ENCODE measurements at regions not wholly inside any gene's neighbourhood (a gene's known extent, or its start where the extent isn't known, plus 50 kb on each side); places are given as distances from the start of the nearest gene placed in this dataset.

DNA sequence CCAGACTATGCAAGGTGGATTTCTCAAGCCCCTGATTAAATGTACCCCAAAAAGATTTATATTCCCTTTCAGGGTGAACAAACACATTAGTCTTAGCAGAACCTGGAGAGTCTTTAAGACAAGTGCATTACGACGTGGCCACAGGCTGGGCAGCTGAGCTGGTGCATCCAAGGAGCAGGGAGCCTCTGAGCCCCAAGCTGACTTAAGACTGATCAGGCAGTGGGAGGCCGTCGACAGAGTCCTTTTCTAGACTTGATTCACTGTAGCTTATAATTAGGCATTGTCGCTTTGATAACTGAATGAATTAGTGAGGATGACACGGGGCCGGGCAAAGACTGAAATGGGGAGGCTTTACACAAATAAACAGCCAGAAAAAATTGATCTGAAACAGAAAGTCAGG is 353.2 kb downstream of the GPAM start:
- no peak for DNase-seq (ENCODE audit: low read depth)

DNA sequence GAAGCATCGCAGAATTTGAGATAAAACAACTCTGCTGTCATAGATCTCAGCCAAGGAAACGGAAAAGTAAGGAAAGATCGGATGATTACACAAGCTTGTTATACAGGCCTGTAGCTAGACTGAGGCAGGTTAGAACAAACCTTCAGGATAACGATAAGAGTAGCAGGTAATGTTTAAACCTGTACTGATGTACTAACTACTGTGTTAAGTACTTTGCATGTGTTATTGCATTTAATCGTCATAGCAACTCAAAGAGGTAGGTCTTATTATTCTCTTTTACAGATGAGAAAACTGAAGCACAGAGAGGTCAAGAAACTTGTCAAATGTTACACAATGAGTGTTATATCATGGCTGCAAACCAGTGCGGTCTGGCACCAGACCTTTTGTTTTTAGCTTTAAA is 352.5 kb downstream of the GPAM start:
- DNase-seq (ENCODE audit: low read depth) = no peak

DNA sequence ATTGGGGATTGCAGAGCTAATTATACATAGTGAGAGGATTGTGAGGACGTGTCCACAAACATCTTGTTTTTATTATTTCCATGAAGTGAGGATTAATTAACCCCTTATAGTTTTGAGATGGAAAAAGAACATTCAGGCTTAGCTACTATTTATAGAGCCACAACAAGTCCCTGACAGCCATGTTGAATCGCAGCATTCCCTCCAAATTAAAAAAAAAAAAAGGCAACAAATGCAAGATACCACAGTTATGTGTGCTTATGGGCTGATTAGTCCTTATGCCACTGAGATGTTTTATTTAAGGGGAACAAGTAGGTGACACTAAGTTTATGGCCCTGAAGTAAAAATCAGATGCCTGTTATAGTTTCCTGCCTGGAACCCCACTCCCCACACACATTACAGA is 350.3 kb downstream of the GPAM start:
- no peak for DNase-seq (ENCODE audit: low read depth)

DNA sequence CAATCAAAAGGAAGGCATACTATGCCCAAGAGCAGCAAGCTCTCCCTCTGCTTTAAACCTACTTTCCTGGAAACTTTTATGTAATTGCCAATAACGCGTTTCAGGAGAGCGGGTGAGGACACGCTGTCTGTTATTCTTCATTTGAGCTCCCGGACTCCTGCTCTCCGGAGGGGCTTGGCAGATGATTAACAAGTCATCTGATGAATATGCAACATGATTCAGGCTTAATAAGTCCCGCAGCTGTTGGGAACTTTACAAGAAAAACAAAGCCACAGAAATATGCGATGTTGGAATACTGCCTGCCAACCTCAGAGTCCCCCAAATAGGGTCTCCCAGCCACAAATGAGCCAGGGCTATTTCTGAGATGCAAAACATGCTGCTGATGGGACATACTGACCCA is 348.0 kb downstream of the GPAM start:
- DNase-seq (ENCODE audit: low read depth) = no peak

DNA sequence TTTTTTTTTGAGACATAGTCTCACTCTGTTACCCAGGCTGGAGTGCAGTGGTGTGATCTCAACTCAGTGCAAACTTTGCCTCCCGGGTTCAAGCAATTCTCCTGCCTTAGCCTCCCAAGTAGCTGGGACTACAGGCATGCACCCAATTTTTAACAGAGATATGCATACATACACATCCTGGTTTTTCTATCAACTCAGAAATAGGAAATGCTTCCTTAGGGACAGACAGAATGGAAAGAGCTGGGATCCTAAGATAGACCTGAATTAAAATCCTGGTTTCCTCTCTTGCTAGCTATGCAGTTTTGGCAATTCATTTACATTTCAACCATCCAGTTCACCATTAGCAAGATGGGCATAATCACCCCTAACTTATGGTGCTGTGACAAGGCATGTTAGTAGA is 347.5 kb downstream of the GPAM start:
- DNase-seq (ENCODE audit: low read depth) = no peak

DNA sequence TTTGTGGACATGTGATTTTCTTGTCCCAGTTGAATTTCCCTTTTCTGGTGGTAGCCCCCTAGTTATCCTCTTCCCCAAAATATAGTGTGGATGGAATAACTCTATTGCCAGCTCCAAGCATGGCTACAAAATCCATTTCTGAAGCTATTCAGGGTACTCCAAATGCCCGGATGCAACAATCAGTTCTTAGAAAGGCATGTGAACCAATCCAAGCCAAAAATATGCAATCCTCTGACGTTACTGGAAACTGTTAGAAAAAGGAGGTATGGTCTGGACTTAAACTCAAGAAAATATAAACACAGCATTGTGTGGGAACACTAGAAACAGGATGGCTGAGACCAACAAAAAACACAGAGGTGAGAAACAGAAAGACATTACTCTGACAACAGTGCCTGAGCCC is 347.0 kb downstream of the GPAM start:
- DNase-seq (ENCODE audit: low read depth) = no peak

DNA sequence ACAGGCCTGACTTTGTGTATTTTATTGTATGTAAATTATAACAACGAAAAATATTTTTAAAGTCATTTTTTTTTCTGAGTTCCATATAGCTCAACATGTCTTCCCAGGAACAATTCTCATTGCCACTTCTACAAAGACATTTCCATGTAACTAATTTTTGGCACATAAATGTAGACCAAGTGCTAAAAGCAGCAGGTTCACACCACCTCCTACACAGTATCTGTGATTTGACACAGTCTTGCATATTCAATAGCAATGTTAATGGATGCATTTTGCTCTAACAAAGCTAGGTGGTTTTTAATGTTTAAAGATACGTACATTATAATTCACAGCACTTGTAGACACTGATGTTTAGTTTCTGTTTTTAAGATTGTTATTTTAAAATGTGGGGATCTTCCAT is 346.5 kb downstream of the GPAM start:
- no peak for DNase-seq (ENCODE audit: low read depth)

DNA sequence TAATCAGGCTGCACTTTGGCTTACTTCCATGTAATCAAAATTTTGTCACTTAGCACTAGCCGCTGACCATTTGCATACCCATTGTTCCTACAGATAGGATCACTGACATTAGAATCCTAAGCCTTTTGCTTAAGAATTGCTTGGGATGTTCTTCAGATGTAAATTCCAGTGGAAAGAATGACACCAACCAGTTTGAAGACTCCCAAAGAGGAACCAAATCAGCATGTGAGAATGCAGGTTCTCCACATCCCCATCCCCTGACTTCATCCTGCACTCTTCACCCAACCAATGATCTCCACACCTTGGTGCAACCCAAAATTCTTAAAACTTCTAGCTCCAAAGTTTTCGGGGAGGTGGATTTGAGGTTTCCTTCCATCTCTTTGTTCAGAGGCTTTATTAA is 345.6 kb downstream of the GPAM start:
- no peak for DNase-seq (ENCODE audit: low read depth)

DNA sequence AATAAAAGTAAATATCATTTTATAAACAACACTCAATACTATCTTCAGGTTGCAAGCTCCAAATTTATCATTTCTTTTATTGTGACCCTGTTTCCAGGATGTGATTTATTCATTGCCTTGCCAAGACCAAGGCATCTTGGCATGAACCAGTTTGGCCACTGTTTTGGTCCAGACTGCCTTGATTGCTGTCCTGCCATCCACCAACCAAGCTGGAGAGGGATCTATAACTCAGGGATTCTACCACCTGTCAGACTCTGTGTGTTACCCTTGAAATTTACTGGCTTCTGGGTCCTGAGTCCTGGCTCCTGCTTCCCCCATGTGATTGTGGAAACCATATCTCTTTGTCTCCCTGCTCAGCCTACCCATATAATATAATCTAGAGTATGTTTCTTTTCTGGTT is 343.0 kb downstream of the GPAM start:
- no peak for DNase-seq (ENCODE audit: low read depth)

DNA sequence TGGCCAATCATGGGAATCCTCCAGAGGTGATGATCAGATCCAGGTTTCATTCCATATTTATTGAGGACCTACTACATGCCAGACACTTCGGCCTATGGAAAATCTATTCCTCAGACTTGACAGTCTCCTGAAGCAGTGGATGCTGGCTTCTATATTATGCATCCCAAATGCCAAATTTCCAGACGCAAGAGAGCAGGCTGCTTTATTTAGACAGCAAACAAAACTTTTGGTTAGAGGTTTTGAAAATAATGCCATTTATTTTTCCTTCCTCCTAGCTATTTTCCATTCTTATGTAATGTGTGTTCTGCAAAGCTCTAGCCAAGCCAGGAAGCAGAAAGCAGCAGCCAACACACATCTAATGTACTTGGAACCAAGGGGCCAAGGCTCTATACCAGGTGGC is 330.8 kb downstream of the GPAM start:
- no peak for DNase-seq (ENCODE audit: low read depth)

DNA sequence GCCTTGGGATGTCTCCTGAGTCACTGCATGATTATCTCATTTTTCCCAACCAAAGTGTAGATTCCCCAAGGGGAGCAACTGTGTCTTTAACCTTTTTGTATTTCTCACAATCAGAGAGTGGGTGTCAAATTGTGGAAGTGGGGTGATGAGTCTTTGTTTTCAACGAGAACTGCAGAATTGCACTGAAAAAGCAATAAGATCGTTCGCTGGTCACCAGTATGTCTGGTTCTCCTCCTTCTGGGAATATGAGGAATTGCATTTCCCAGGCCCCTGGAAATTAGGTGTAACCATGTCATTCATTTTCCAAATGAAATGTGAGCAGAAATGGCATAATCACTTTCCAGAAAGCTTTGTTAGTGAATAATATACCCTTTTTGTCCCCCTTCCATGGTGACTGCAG is 326.9 kb downstream of the GPAM start:
- DNase-seq (ENCODE audit: low read depth) = no peak

DNA sequence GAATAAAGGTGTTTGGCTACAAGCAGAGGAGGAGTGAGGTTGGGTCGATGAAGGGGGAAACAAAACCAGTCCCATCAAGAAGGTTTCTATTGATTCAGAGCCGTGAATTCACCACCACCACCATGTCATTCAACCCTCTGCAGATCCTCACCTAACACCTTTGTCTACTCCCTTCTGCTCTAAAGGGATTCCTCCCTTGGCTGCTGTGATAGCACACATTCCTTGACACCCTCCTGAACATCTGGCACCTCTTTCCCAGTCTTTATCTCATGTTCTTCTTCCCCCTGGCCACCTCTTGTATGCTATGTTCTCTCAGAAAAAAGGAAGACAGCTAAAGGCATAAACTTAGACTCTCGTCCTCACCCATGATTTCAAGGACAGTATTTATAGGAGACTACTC is 318.0 kb downstream of the GPAM start:
- DNase-seq (ENCODE audit: low read depth) = no peak

DNA sequence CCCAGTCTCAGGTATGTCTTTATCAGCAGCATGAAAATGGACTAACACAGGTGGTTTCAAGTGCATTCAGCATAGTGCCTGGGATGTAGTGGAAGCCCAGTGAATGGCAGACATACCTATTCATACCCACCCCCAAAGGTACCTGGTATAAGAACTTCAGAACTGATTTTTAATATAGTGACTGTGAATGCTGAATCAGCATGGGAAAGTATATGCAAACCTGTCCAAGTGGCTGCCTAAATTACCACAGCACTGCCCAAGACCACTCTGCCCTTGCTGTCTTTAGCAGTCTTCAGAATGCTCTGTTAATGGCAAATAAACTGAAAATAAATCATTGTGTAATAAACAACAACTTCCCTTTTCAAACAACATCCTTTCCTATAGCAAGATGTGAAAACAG is 312.1 kb downstream of the GPAM start:
- no peak for DNase-seq (ENCODE audit: low read depth)

DNA sequence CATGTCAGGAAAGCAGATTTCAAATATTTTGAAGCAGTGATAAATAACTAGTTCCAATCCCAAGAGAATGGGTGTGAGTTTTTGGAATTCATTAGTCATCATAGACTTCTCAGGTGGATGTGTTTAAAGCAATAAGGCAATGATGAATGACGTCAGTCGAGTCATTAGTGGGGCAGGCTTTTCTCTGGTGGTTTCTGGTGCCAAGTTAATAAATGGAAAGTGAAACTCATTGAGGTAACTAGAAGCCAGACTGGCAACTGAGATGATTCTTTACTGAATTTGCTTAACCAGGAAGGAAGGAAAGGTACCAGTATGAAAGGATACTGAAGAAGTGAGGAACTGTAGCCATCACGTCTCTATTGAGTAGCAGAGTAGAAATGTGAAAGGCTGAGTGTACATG is 311.0 kb downstream of the GPAM start:
- no peak for DNase-seq (ENCODE audit: low read depth)

DNA sequence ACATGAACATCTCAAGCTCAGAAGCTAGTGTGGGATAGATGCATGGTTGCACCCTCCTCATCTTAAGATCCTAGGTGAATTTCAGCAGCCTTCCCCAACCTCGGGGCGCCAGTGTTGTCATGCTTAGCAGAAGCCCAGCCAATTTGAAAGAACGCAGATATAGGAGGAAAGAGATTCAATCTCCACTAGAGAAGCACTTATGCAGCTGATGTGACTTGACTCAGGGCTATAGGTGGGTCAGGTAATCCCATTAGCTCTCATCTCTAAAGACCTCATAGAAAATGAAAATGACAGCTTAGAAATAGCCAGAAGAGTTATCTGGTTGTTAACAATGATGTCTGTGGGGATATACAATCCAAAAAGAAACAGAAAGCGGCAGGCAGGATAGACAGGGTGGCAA is 310.5 kb downstream of the GPAM start:
- no peak for DNase-seq (ENCODE audit: low read depth)

DNA sequence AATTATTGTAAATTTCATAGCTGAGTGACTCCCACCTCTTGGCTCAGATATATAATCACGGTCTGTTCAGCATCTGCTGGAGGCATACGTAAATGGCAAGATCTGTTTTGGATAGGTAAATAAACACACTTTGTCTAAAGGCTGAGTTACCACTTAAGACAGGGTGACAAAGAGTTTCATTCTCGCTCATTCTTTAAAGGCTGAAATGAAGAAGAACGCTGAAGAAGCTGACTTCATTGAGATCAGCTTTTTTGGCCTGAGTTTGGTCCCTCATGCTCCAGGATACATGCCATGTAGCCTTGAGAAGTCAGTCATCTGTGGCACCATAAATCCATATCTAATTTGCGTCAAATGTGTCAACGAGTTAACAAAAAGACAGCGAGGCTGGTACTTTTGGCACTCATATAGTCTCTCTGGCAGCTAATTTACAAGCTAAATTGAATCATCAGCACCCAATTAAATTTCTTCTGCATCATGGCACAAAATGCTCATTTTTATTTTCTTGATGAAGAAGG is 309.9 kb downstream of the GPAM start:
- no peak for DNase-seq (ENCODE audit: low read depth)

DNA sequence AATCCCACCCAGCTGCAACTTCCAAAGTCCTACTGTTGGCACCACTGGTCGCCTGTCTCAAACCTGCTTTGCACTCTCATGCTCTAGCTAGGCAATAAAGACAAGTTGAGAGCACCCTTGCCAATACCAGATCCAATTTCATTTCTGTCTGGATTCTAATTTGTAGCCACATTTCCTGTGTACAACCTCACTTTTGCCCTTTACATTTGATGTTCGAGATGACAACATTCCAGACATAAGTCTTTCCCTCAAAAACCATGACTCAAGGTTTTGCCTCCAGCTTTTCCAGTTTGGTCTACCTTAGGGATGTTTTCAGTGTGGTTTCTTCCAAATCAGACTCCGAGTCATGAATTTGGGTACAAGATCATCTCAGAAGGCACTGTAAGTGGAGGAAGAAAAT is 309.0 kb downstream of the GPAM start:
- no peak for DNase-seq (ENCODE audit: low read depth)

DNA sequence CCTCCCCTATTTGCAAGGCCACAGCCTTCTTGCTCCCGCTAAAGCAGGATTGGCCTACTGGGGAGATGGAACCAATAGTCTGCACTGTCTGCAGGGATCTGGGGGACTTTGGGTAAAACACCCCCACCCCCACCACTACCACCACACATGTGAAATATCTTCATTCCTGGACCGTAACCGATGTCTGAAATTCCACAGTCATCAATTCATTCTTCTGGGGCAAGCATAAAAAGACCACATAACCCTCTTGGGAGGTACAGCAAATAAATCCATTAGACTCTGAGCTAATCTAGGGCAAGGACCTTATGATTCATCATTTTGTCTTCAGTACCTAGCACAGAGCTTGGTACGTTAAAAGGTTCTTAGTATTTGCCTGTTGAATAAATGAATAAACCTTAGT is 307.8 kb downstream of the GPAM start:
- DNase-seq (ENCODE audit: low read depth) = no peak

DNA sequence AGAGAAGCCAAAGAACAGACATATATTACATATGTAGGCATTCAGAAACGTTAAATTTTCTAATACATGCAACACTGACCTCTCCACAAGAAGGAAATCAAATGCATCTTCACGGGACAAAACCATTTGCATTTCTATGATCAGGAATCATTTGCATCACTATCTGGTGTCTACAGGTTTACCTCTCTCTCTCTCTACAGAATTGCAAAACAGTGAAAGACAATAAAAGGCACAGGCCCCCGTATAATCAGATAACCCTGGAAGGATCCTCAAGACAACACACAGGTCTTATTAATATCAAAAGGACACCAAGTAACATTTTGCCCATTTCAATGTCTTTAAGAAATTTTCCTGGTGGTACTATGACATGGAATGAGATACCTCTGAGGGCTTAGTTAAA is 306.3 kb downstream of the GPAM start:
- no peak for DNase-seq (ENCODE audit: low read depth)

DNA sequence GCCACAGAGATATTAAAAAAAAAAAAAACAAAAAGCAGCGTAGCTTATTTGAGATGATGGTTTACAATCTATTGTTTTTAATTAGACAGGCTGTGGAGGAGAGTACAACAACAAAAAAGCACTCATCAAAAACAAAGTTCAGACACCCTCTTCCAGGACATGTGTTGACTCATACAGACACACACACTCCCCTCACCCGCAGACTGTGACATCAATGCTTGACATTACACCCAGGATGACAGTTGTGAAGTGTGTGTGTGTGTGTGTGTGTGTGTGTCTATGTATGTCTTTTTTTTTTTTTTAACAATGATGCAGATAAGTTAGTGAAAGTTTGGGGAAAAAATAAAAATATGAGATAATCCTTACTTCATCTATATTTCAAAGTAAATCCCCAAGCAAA is 303.6 kb downstream of the GPAM start:
- DNase-seq (ENCODE audit: low read depth) = no peak

DNA sequence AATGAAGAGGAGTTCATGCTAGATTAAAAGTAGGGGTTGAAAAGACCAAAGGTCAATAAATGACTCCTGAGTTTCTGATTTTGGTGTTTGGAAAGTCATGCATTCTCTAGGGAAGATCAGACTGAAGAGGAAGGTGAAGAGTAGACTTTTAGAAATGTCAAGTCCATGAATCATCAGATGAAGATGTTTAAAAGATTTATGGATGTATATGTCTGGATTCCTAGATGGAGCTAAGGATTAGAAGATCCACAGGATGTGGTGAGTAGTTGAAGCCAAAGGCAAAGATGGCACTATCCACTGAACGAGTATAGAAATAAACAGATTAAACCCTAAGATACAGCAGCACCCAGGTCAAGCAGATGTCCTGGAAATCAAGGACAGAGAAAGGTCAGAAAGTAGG is 298.5 kb downstream of the GPAM start:
- DNase-seq (ENCODE audit: low read depth) = no peak

DNA sequence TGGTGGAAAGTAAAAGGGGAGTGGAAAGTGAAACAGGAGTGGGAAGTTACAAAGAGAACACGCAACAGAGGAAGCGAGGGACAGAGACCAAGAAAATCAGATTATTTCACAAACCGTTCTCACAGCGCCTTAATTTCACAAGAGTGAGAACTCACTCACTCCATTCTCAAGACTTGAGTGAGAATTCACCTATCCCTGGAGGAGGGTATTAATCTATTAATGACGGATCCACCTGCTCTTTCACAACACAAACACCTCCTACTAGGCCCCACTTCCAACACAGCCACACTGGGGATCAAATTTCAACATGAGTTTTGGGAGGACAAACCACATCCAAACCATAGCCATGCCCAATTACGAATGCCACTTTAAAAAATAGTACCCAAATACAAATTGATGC is 297.6 kb downstream of the GPAM start:
- DNase-seq (ENCODE audit: low read depth) = no peak

DNA sequence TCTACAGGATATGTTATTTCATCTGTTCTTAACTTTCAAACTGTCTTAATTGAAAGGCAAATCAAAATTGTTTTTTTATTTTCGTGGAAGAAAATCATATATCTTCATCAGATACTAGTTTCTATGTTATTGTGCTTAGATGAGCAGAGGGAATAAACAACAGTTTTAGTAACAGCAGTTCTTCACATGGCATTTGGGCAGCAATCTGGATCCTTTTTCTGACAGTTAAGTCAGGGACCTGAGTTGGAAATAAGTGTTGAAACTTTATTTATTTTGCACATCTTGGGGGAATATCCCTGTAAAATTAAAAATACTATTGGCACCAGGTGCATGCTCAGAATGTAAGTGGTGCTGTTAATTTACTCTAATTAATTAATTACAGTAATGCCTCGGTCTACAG is 296.3 kb downstream of the GPAM start:
- DNase-seq (ENCODE audit: low read depth) = no peak

DNA sequence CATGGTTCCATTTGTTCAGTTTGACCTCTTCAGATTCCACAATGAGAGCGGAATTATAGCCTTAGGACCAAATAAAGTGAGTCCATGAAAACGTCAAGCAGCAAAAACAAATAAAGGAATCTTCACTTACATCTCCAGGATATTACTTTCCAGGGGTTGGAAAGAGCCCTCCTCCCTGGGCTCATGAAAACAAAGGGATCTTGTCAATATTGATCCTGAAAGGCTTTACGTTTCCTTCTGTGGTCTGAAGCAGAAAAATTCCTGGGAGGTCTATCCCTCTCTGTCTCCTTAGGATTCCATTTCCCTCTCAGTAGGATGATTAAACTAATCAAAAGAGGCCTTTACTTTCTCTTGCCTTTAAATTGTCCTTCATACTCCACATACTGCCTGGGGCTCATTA is 293.5 kb downstream of the GPAM start:
- no peak for DNase-seq (ENCODE audit: low read depth)

DNA sequence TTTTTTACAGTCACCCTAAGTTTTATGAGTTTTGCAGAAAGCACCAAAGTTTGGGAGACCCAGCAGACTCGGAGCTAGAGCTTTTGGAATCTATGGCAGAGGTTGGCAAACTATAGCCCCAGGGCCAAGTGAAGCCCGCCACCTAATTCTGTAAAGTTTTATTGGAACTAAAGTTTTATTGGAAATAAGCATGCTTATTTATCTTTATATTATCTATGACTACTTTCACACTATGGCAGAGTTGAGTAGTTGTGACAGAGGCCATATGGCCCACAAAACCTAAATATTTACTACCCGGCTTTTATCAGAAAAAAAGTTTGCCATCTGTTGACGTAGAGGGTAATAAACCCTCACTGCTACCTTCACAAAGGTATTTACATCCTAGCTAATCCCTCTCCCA is 267.6 kb downstream of the GPAM start:
- DNase-seq (ENCODE audit: low read depth) = no peak
